CD4-positive, alpha-beta memory T cell (primary cell): ENCODE measurements at regions not wholly inside any gene's neighbourhood (a gene's known extent, or its start where the extent isn't known, plus 50 kb on each side); places are given as distances from the start of the nearest gene placed in this dataset.
A peak's percentile ranks its signal among the peaks of the same experiment; 100 is the strongest.
"Not testable (repeated sequence)": the region's sequence is repeated elsewhere in the genome, so short reads cannot be mapped to it uniquely, and the experiment has no call there.

Source experiments
- CTCF ChIA-PET: fragments of 350-600 bp; sonication (Branson Sonifier 250); formaldehyde crosslinking; loops from one replicate; lab custom pipeline; 2021; ENCODE audit warnings: inconsistent platforms; ENCODE audit not compliant: partially characterized antibody; lab: Charles Lee
- POLR2A ChIA-PET: fragments of 350-600 bp; sonication (Branson Sonifier 250); formaldehyde crosslinking; loops from one replicate; lab custom pipeline; 2021; ENCODE audit not compliant: partially characterized antibody; lab: Charles Lee
- DNase-seq, 5 donors: peaks; one replicate each; pipeline versions ENCODE4 v3.0.0 to v3.0.0-alpha.2; 2020 to 2022; ENCODE audit warnings: mixed read lengths in 1 of 5
- H3K27ac ChIP-seq: one replicate; pipeline ENCODE4 v1.7.0; 2013; ENCODE audit warnings: low read depth, low read length
- H3K27me3 ChIP-seq: 2 replicates; pipeline ENCODE4 v1.7.0; 2013; ENCODE audit warnings: mild to moderate bottlenecking, low read length, moderate library complexity; ENCODE audit not compliant: insufficient read depth
- H3K36me3 ChIP-seq: 2 replicates; pipeline ENCODE4 v1.7.0; 2013; ENCODE audit warnings: mild to moderate bottlenecking, low read length, moderate library complexity; ENCODE audit not compliant: insufficient read depth
- H3K4me1 ChIP-seq: 2 replicates; pipeline ENCODE4 v1.7.0; 2013; ENCODE audit warnings: mild to moderate bottlenecking, low read length, moderate library complexity; ENCODE audit not compliant: insufficient read depth
- H3K4me3 ChIP-seq, 2 donors: one replicate each; pipeline ENCODE4 v1.7.0; 2013; ENCODE audit warnings: low read length in 2 of 2, mild to moderate bottlenecking in 1 of 2
- H3K9me3 ChIP-seq, 2 donors: one replicate each; pipeline ENCODE4 v1.7.0; 2013; ENCODE audit warnings: low read length in 2 of 2, control low read depth in 1 of 2; ENCODE audit not compliant: control insufficient read depth in 1 of 2
- H3K27ac Mint-ChIP-seq, 7 donors: one replicate each; pipeline ENCODE4 v1.8.0; 2020 to 2021; ENCODE audit warnings: mixed read lengths in 7 of 7, mild to moderate bottlenecking in 6 of 7, inconsistent platforms in 3 of 7, moderate library complexity in 3 of 7
- H3K27me3 Mint-ChIP-seq, 2 donors: one replicate each; pipeline ENCODE4 v1.8.0; 2020 to 2021; ENCODE audit warnings: mixed read lengths in 2 of 2
- H3K36me3 Mint-ChIP-seq, 2 donors: one replicate each; pipeline ENCODE4 v1.8.0; 2020 to 2021; ENCODE audit warnings: mixed read lengths in 2 of 2, inconsistent platforms in 1 of 2, mild to moderate bottlenecking in 1 of 2
- H3K4me1 Mint-ChIP-seq, 4 donors: one replicate each; pipeline ENCODE4 v1.8.0; 2020 to 2021; ENCODE audit warnings: mixed read lengths in 4 of 4, mild to moderate bottlenecking in 1 of 4
- H3K4me3 Mint-ChIP-seq, 8 donors: one replicate each; pipeline ENCODE4 v1.8.0; 2020 to 2021; ENCODE audit warnings: mixed read lengths in 8 of 8, mild to moderate bottlenecking in 7 of 8, moderate library complexity in 6 of 8, inconsistent platforms in 3 of 8
- H3K9me3 Mint-ChIP-seq, 8 donors: one replicate each; pipeline ENCODE4 v1.8.0; 2020 to 2021; ENCODE audit warnings: mixed read lengths in 8 of 8, mild to moderate bottlenecking in 5 of 8, inconsistent platforms in 3 of 8, moderate library complexity in 1 of 8
- intact Hi-C: fragments of 100-400 bp; cut with micrococcal nuclease; formaldehyde crosslinking; loops from one replicate; pipeline ENCODE4 v1.15.1; 2023

DNA sequence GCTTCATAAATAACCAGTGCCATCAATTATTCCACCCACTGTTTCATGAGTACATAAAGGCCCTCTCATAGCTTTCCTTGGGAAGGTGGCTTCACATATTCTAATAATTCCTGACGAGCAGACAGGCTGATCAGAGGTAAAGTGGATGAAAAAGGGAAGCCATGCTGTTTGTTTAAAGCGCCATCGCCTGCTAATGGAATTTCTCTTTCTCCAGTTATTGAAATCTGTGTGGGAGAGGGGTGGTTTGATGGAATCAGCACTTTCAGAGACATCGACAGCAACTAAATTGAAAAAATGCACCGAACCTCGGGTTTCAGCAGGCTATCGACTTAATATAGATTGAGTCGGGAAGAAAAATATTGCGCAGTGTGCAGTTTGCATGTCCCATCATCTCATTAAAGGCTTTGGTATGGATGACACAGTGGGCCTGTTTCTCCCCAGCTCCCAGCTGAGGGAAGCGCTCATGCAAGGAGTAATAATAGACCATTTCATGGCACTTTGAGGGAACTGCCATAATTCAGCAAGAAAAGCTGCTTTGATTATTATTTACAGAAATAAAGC lies 472.1 kb downstream of the RBFOX1 start:
- Mint-ChIP-seq H3K27me3 (no peaks in the 10 kb centered on the region), H3K4me3 (no peak overlapping the region), H3K9me3 (peaks cover 4 to 17% (median 8%) of the 10 kb centered on the region in 8 donors), H3K4me1 (no peaks in the 10 kb centered on the region), H3K27ac (no peak overlapping the region), H3K36me3 (no peaks in the 10 kb centered on the region)
- Histone ChIP-seq H3K4me3 (no peak overlapping the region), H3K36me3 (no peaks in the 10 kb centered on the region), H3K4me1 (no peaks in the 10 kb centered on the region), H3K27me3 (no peaks in the 10 kb centered on the region), H3K27ac (no peak overlapping the region), H3K9me3 (no peaks in the 10 kb centered on the region)
- intact Hi-C loops: no loop called here
- ChIA-PET CTCF (no interaction called here), POLR2A (no interaction called here)
- DNase-seq: no peak

DNA sequence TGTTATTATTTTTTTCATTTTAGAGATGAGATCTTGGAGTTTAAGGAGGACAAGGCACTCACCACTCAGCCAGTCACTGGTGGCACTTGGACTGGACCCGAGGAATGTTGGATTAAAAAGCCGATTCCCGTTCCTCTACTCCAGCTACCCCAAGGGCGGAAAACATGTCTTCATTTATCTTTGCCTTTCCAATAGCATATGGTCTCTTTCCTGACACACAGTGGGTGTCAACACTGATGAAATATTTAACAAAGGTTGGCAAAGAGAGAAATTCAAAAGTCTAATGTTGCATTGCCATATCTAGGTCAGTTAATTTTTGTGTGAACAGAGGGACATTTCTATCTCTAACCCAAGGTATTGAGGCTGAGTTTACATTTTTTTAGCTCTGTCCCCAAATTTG lies 459.7 kb downstream of the RBFOX1 start:
- CTCF ChIA-PET: no interaction called here
- Mint-ChIP-seq H3K27ac (no peak overlapping the region), H3K4me1 (no peaks in the 10 kb centered on the region), H3K27me3 (no peaks in the 10 kb centered on the region), H3K36me3 (no peaks in the 10 kb centered on the region), H3K4me3 (no peak overlapping the region), H3K9me3 (peaks cover 0 to 10% (median 5%) of the 10 kb centered on the region in 8 donors)
- H3K36me3 ChIP-seq: no peaks in the 10 kb centered on the region
- intact Hi-C loops: no loop called here
- H3K9me3 ChIP-seq: no peaks in the 10 kb centered on the region
- H3K4me1 ChIP-seq: no peaks in the 10 kb centered on the region
- H3K27ac ChIP-seq: no peak overlapping the region
- no peak overlapping the region for H3K4me3 ChIP-seq
- POLR2A ChIA-PET: no interaction called here
- no peak for DNase-seq
- no peaks in the 10 kb centered on the region for H3K27me3 ChIP-seq

DNA sequence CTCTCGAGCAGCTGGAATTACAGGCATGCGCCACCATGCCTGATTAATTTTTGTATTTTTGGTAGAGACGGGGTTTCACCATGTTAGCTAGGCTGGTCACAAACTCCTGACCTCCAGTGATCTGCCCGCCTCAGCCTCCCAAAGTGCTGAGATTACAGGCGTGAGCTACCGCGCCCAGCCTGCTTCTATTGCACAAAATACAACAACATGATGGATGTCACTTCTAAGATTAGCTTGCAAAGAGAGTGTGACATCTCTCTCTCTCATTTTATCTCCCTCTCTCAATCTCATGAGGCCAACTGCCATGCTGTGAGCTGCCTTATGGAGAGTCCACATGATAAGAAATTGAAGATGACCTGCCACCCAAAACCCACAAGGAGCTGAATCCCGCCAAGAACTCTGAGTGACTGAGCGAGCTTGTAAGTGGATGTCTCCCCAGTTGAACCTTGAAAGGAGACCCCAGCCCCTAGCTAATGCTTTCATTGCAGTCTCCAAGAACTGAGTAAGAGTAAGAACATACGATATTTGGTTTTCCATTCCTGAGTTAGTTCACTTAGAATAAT lies 458.5 kb downstream of the RBFOX1 start:
- peaks cover 0 to 10% (median 5%) of the 10 kb centered on the region in 8 donors for H3K9me3 Mint-ChIP-seq
- intact Hi-C loops: no loop called here
- Histone ChIP-seq H3K36me3 (no peaks in the 10 kb centered on the region), H3K27ac (no peak overlapping the region), H3K9me3 (no peaks in the 10 kb centered on the region), H3K4me1 (no peaks in the 10 kb centered on the region), H3K27me3 (no peaks in the 10 kb centered on the region), H3K4me3 (no peak overlapping the region)
- CTCF ChIA-PET: no interaction called here
- H3K27me3 Mint-ChIP-seq: no peaks in the 10 kb centered on the region
- H3K4me1 Mint-ChIP-seq: no peaks in the 10 kb centered on the region
- no peak overlapping the region for H3K4me3 Mint-ChIP-seq
- DNase-seq: no peak
- POLR2A ChIA-PET: no interaction called here
- no peaks in the 10 kb centered on the region for H3K36me3 Mint-ChIP-seq
- H3K27ac Mint-ChIP-seq: no peak overlapping the region

DNA sequence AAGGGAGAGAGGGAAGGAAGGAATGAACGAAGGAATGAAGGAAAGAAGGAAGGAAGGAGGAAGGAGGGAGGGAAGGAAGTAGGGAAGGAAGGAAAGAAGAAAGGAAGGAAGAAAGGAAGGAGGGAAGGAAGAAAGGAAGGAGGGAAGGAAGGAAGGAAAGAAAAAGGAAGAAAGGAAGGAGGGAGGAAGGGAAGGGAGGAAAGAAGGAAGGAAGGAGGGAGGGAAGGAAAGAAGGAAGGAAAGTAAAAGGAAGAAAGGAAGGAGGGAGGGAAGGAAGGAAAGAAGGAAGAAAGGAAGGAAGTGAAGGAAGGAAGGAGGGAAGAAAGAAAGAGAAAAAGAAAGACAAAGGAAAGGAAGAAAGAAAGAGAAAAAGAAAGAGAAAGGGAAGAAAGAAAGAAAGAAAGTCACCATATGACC lies 442.4 kb downstream of the RBFOX1 start:
- H3K36me3 Mint-ChIP-seq: no peaks in the 10 kb centered on the region
- ChIA-PET POLR2A (no interaction called here), CTCF (no interaction called here)
- H3K27ac Mint-ChIP-seq: peak overlapping the region in 1 of 7 donors; percentile 66
- no peaks in the 10 kb centered on the region for H3K4me1 Mint-ChIP-seq
- H3K4me3 Mint-ChIP-seq: no peak overlapping the region
- no peak for DNase-seq
- no peaks in the 10 kb centered on the region for H3K27me3 Mint-ChIP-seq
- intact Hi-C loops: no loop called here
- no peaks in the 10 kb centered on the region for H3K9me3 ChIP-seq
- H3K9me3 Mint-ChIP-seq: peaks cover 0 to 40% (median 20%) of the 10 kb centered on the region in 8 donors
- H3K36me3 ChIP-seq: no peaks in the 10 kb centered on the region
- H3K27me3 ChIP-seq: no peaks in the 10 kb centered on the region
- H3K27ac ChIP-seq: no peak overlapping the region
- no peaks in the 10 kb centered on the region for H3K4me1 ChIP-seq
- H3K4me3 ChIP-seq: no peak overlapping the region

DNA sequence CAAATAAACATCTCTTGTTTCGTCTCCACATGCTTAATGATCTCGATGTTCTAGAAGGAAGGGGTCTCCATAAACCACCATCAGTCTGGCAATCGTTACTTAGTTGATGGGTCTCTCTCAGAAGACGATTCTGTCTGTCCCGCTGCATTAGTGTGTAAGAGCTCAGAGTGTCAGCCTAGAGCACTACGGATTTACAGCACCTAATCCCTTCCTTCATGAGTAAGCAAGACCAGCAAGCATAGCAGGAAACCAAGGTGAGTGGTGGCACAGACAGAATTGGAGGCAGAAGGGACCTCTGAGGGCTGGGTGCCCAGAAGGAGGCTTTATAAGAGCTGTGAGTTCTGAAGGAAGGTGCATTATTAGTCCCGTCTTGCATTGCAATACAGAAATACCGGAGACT lies 440.1 kb downstream of the RBFOX1 start:
- H3K4me3 Mint-ChIP-seq: no peak overlapping the region
- H3K27ac Mint-ChIP-seq: no peak overlapping the region
- POLR2A ChIA-PET: no interaction called here

DNA sequence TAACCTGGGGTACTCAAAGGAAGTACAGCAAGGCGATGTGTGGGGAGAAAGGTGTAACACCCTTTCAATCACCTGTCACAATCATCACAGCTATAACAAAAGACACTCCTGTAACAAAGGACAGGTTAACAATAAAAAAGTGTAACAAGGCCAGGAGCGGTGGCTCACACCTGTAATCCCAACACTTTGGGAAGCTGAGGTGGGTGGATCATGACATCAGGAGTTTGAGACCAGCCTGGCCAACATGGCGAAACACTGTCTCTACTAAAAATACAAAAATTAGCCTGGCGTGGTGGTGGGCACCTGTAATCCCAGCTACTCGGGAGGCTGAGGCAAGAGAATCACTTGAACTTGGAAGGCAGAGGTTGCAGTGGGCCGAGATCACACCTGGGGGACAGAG lies 436.4 kb downstream of the RBFOX1 start:
- H3K4me3 ChIP-seq, H3K4me3 Mint-ChIP-seq, CTCF ChIA-PET, H3K9me3 ChIP-seq, H3K36me3 Mint-ChIP-seq, H3K36me3 ChIP-seq, H3K27me3 Mint-ChIP-seq, H3K4me1 Mint-ChIP-seq, POLR2A ChIA-PET, DNase-seq, intact Hi-C loops, H3K27ac Mint-ChIP-seq, H3K27me3 ChIP-seq, H3K4me1 ChIP-seq, H3K27ac ChIP-seq: not testable (repeated sequence)
- H3K9me3 Mint-ChIP-seq: peaks cover 2 to 41% (median 16%) of the 10 kb centered on the region in 8 donors

More for the DNA sequence above, 440.1 kb downstream of the RBFOX1 start:
- Histone ChIP-seq H3K4me3 (no peak overlapping the region), H3K27me3 (no peaks in the 10 kb centered on the region), H3K4me1 (no peaks in the 10 kb centered on the region), H3K27ac (no peak overlapping the region), H3K9me3 (no peaks in the 10 kb centered on the region), H3K36me3 (no peaks in the 10 kb centered on the region)
- Mint-ChIP-seq H3K9me3 (peaks cover 2 to 43% (median 17%) of the 10 kb centered on the region in 8 donors), H3K4me1 (no peaks in the 10 kb centered on the region), H3K27me3 (no peaks in the 10 kb centered on the region), H3K36me3 (no peaks in the 10 kb centered on the region)
- intact Hi-C loops: no loop called here
- no peak for DNase-seq
- CTCF ChIA-PET: no interaction called here

DNA sequence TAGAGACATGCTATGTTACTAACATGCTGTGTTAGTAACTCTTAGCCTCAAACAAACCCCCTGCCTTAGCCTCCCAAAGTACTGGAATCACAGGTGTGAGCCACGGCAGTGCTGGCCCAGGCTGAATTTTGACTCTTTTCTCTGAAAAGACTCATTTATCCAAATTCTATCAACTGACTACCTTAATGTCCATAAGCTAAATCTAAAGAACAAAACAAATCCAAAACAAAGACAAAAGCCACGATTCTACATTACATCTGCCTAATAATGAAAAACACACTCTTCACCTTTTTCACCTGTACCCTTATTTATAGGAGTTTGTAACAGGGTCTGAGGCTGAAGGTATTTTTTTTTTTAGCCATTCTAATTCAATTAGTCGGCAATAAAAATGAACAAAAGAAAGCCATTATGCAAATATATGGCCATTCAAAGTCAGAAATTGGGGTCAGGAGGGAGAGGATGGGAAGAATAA lies 432.5 kb downstream of the RBFOX1 start:
- H3K4me1 Mint-ChIP-seq: no peaks in the 10 kb centered on the region
- H3K4me1 ChIP-seq: no peaks in the 10 kb centered on the region
- no peak overlapping the region for H3K4me3 ChIP-seq
- CTCF ChIA-PET: no interaction called here
- H3K9me3 ChIP-seq: no peaks in the 10 kb centered on the region
- no peaks in the 10 kb centered on the region for H3K36me3 ChIP-seq
- no peak overlapping the region for H3K27ac Mint-ChIP-seq
- POLR2A ChIA-PET: no interaction called here
- no peaks in the 10 kb centered on the region for H3K27me3 Mint-ChIP-seq
- no peak for DNase-seq
- H3K9me3 Mint-ChIP-seq: peaks cover 2 to 33% (median 11%) of the 10 kb centered on the region in 8 donors
- no peaks in the 10 kb centered on the region for H3K27me3 ChIP-seq
- no peaks in the 10 kb centered on the region for H3K36me3 Mint-ChIP-seq
- no peak overlapping the region for H3K4me3 Mint-ChIP-seq
- intact Hi-C loops: no loop called here
- H3K27ac ChIP-seq: no peak overlapping the region
